ENCODE measurements at regions not wholly inside any gene's neighbourhood (a gene's known extent, or its start where the extent isn't known, plus 50 kb on each side); places are given as distances from the start of the nearest gene placed in this dataset.

DNA sequence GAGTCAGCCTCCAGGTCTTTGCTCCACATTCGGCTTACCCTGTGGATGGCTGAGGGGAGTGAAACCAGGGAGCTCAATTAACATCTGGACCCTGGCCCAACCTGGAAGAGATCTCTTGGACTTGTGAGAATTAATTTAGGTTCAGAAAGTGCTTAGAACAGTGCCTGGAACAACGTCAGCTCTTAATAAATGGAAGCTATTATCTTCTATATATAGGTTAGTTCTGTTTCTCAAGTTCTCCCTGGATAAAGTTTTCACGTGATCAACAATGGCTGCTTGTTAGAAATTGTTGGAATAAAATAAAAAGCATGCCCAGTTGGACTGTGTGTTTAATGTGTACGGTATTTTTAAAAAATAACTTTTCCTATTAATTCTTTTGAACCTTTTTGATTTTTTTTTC lies 80.8 kb downstream of the TRIML1 start:
- TF ChIP-seq, protein P1, sequence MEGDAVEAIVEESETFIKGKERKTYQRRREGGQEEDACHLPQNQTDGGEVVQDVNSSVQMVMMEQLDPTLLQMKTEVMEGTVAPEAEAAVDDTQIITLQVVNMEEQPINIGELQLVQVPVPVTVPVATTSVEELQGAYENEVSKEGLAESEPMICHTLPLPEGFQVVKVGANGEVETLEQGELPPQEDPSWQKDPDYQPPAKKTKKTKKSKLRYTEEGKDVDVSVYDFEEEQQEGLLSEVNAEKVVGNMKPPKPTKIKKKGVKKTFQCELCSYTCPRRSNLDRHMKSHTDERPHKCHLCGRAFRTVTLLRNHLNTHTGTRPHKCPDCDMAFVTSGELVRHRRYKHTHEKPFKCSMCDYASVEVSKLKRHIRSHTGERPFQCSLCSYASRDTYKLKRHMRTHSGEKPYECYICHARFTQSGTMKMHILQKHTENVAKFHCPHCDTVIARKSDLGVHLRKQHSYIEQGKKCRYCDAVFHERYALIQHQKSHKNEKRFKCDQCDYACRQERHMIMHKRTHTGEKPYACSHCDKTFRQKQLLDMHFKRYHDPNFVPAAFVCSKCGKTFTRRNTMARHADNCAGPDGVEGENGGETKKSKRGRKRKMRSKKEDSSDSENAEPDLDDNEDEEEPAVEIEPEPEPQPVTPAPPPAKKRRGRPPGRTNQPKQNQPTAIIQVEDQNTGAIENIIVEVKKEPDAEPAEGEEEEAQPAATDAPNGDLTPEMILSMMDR (IDR thresholded peaks at IDR 0.05) = no peak
- TF ChIP-seq POLR2A (IDR thresholded peaks at IDR 0.05) = no peak

Data from thyroid gland (tissue), 4 donors.